Chondrocyte (in vitro differentiated cells): ENCODE measurements at regions not wholly inside any gene's neighbourhood (a gene's known extent, or its start where the extent isn't known, plus 50 kb on each side); places are given as distances from the start of the nearest gene placed in this dataset.

Experiments
- DNase-seq: peaks from one replicate; pipeline ENCODE4 v3.0.0; 2021; ENCODE audit warnings: mixed read lengths, low spot score
- H3K27ac Mint-ChIP-seq: one replicate; pipeline ENCODE4 v1.8.0; 2021; ENCODE audit warnings: mild to moderate bottlenecking, moderate library complexity, mixed read lengths; ENCODE audit not compliant: unreplicated experiment
- H3K27me3 Mint-ChIP-seq: 2 replicates; pipeline ENCODE4 v1.8.0; 2021; ENCODE audit warnings: low read depth, mixed read lengths
- H3K36me3 Mint-ChIP-seq: 2 replicates; pipeline ENCODE4 v1.8.0; 2021; ENCODE audit warnings: low read depth, mixed read lengths
- H3K4me1 Mint-ChIP-seq: 2 replicates; pipeline ENCODE4 v1.8.0; 2021; ENCODE audit warnings: low read depth, mild to moderate bottlenecking, mixed read lengths
- H3K4me3 Mint-ChIP-seq: one replicate; pipeline ENCODE4 v1.8.0; 2021; ENCODE audit warnings: mild to moderate bottlenecking, moderate library complexity, mixed read lengths; ENCODE audit not compliant: unreplicated experiment
- H3K9me3 Mint-ChIP-seq: 2 replicates; pipeline ENCODE4 v1.8.0; 2021; ENCODE audit warnings: low read depth, mixed read lengths
- CTCF ChIP-seq: fragments of 200-600 bp; sonication (generic); IDR thresholded peaks from 2 replicates; pipeline ENCODE4 v1.5.0; 2021; ENCODE audit warnings: antibody characterized with exemption, mild to moderate bottlenecking, moderate library complexity

GRCh38 chr3:146929696-146930095, 324.6 kb upstream of the PLSCR5 start:
- peaks cover 8% of the 10 kb centered on the region for H3K4me1 Mint-ChIP-seq
- H3K27me3 Mint-ChIP-seq: no peaks in the 10 kb centered on the region
- TF ChIP-seq CTCF: no peak
- H3K4me3 Mint-ChIP-seq: no peak overlapping the region
- no peak for DNase-seq
- H3K36me3 Mint-ChIP-seq: no peaks in the 10 kb centered on the region
- no peaks in the 10 kb centered on the region for H3K9me3 Mint-ChIP-seq
- no peak overlapping the region for H3K27ac Mint-ChIP-seq

- TF ChIP-seq CTCF: no peak
- Mint-ChIP-seq H3K27me3 (no peaks in the 10 kb centered on the region), H3K4me1 (peaks cover 8% of the 10 kb centered on the region), H3K4me3 (no peak overlapping the region), H3K9me3 (no peaks in the 10 kb centered on the region), H3K36me3 (no peaks in the 10 kb centered on the region), H3K27ac (no peak overlapping the region)
- DNase-seq: no peak
These were observed 323.4 kb upstream of the PLSCR5 start for GRCh38 chr3:146928421-146929059.

- H3K9me3 Mint-ChIP-seq: peaks cover 4% of the 10 kb centered on the region
- H3K36me3 Mint-ChIP-seq: no peaks in the 10 kb centered on the region
- H3K27ac Mint-ChIP-seq: no peak overlapping the region
These were observed 316.5 kb upstream of the PLSCR5 start for GRCh38 chr3:146921693-146922092.

GRCh38 chr3:146914409-146914808, 309.3 kb upstream of the PLSCR5 start:
- no peak overlapping the region for H3K27ac Mint-ChIP-seq
- no peaks in the 10 kb centered on the region for H3K36me3 Mint-ChIP-seq
- H3K4me3 Mint-ChIP-seq: no peak overlapping the region
- H3K9me3 Mint-ChIP-seq: peaks cover 2% of the 10 kb centered on the region
- TF ChIP-seq CTCF: no peak
- no peaks in the 10 kb centered on the region for H3K27me3 Mint-ChIP-seq
- H3K4me1 Mint-ChIP-seq: peaks cover 5% of the 10 kb centered on the region
- no peak for DNase-seq

More at GRCh38 chr3:146921693-146922092, 316.5 kb upstream of the PLSCR5 start:
- TF ChIP-seq CTCF: no peak
- Mint-ChIP-seq H3K4me1 (no peaks in the 10 kb centered on the region), H3K27me3 (no peaks in the 10 kb centered on the region), H3K4me3 (no peak overlapping the region)
- no peak for DNase-seq

GRCh38 chr3:146912241-146913015, 307.3 kb upstream of the PLSCR5 start:
- Mint-ChIP-seq H3K4me1 (peaks cover 5% of the 10 kb centered on the region), H3K36me3 (no peaks in the 10 kb centered on the region), H3K9me3 (no peaks in the 10 kb centered on the region), H3K27ac (no peak overlapping the region), H3K4me3 (no peak overlapping the region), H3K27me3 (no peaks in the 10 kb centered on the region)
- no peak for TF ChIP-seq CTCF
- no peak for DNase-seq
